ENCODE measurements at regions not wholly inside any gene's neighbourhood (a gene's known extent, or its start where the extent isn't known, plus 50 kb on each side); places are given as distances from the start of the nearest gene placed in this dataset.
"Not testable (repeated sequence)": the region's sequence is repeated elsewhere in the genome, so short reads cannot be mapped to it uniquely, and the experiment has no call there.

DNA sequence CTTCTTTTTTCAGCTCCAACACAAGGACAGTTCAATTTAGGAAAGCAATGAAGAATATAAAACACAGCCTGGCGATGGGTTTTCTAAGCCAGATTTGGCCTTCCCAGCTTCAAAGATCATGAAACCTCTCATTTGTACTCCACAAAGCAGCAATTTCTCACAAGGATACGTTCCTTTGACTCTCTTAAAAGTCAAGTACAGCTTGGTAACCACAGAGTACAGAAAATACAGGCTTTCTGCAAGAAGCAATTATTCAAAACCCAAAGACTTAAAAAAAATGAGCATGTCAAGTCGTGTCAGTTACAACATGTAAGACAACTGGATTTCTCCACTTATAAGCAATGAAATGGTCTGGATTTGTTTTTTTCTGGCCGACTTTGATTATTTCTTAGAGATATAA is 321.4 kb downstream of the FGFR2 start:
- DNase-seq = no peak
- no peak overlapping the region for H3K4me3 ChIP-seq (ENCODE audit: control extremely low read depth in 1 of 5, extremely low read depth in 1 of 5, insufficient read depth in 1 of 5, low read depth in 2 of 5, low read length in 4 of 5)
- Mint-ChIP-seq H3K27me3 (no peaks in the 10 kb centered on the region), H3K27ac (no peak overlapping the region), H3K4me3 (no peak overlapping the region), H3K4me1 (no peaks in the 10 kb centered on the region), H3K9me3 (ENCODE audit: insufficient read depth) (peaks cover 5% of the 10 kb centered on the region)
- H4K20me1 ChIP-seq (ENCODE audit: control insufficient read depth, insufficient read depth, low read length, poor library complexity, severe bottlenecking) = no peaks in the 10 kb centered on the region
- H3K27ac ChIP-seq (ENCODE audit: low read length in 2 of 2) = no peak overlapping the region
- H3K4me2 ChIP-seq (replicated peaks; ENCODE audit: low read depth, low read length, poor library complexity, severe bottlenecking) = no peak overlapping the region
- TF ChIP-seq, protein P1, sequence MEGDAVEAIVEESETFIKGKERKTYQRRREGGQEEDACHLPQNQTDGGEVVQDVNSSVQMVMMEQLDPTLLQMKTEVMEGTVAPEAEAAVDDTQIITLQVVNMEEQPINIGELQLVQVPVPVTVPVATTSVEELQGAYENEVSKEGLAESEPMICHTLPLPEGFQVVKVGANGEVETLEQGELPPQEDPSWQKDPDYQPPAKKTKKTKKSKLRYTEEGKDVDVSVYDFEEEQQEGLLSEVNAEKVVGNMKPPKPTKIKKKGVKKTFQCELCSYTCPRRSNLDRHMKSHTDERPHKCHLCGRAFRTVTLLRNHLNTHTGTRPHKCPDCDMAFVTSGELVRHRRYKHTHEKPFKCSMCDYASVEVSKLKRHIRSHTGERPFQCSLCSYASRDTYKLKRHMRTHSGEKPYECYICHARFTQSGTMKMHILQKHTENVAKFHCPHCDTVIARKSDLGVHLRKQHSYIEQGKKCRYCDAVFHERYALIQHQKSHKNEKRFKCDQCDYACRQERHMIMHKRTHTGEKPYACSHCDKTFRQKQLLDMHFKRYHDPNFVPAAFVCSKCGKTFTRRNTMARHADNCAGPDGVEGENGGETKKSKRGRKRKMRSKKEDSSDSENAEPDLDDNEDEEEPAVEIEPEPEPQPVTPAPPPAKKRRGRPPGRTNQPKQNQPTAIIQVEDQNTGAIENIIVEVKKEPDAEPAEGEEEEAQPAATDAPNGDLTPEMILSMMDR (IDR thresholded peaks at IDR 0.05) = no peak
- no peak for TF ChIP-seq EZH2 (IDR thresholded peaks at IDR 0.05; ENCODE audit: borderline replicate concordance, insufficient read depth, low read depth, low read length, poor library complexity, severe bottlenecking)
- H3K36me3 ChIP-seq (replicated peaks in 1 of 2; ENCODE audit: control extremely low read depth in 1 of 2, control insufficient read depth in 1 of 2, extremely low read depth in 1 of 2, insufficient read depth in 2 of 2, low read length in 1 of 2) = no peaks in the 10 kb centered on the region
- H2AFZ ChIP-seq (ENCODE audit: insufficient read depth, low read depth, low read length, poor library complexity, severe bottlenecking) = no peak overlapping the region
- ATAC-seq (ENCODE audit: low read depth) = no peak
- POLR2A ChIA-PET = no interaction called here
- H3K27me3 ChIP-seq (replicated peaks in 1 of 4; ENCODE audit: control extremely low read depth in 1 of 4, control insufficient read depth in 3 of 4, insufficient read depth in 4 of 4, low read length in 3 of 4) = no peaks in the 10 kb centered on the region
- peaks cover 0 to 7% (median 0%) of the 10 kb centered on the region in 3 donors for H3K9me3 ChIP-seq (ENCODE audit: control extremely low read depth in 1 of 3, control insufficient read depth in 2 of 3, insufficient read depth in 1 of 3, low read length in 2 of 3)
- CTCF ChIA-PET = no interaction called here
- H3K79me2 ChIP-seq (ENCODE audit: control insufficient read depth, insufficient read depth, low read length) = no peaks in the 10 kb centered on the region
- H3K9ac ChIP-seq (ENCODE audit: low read length) = no peak overlapping the region
- WGBS (ENCODE audit: insufficient coverage) = 75% methylated on average over 2 of the region's 4 CpGs
- intact Hi-C loops (cut with micrococcal nuclease) = no loop called here
- no peaks in the 10 kb centered on the region for H3K4me1 ChIP-seq (ENCODE audit: control insufficient read depth in 2 of 2, insufficient read depth in 2 of 2, low read length in 2 of 2)

DNA sequence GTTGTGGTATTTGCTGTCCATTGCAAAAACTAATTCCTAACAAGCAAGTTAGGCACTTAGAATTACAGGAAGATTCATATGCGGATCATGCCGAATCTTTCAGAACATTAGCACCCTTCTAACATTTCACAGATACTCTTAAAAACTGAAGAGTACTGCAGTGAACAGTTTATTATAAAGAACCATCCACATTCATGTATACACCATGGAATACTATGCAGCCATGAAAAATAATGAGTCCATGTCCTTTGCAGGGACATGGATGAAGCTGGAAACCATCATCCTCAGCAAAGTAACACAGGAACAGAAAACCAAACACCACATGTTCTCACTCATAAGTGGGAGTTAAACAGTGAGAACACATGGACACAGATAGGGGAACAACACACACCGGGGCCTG is 319.9 kb downstream of the FGFR2 start:
- DNase-seq; H3K27ac Mint-ChIP-seq; H3K9ac ChIP-seq (ENCODE audit: low read length); H3K9me3 Mint-ChIP-seq (ENCODE audit: insufficient read depth); ATAC-seq (ENCODE audit: low read depth); intact Hi-C loops (cut with micrococcal nuclease); H3K27me3 ChIP-seq (replicated peaks in 1 of 4; ENCODE audit: control extremely low read depth in 1 of 4, control insufficient read depth in 3 of 4, insufficient read depth in 4 of 4, low read length in 3 of 4); H3K36me3 ChIP-seq (replicated peaks in 1 of 2; ENCODE audit: control extremely low read depth in 1 of 2, control insufficient read depth in 1 of 2, extremely low read depth in 1 of 2, insufficient read depth in 2 of 2, low read length in 1 of 2); H2AFZ ChIP-seq (ENCODE audit: insufficient read depth, low read depth, low read length, poor library complexity, severe bottlenecking); H3K4me3 ChIP-seq (ENCODE audit: control extremely low read depth in 1 of 5, extremely low read depth in 1 of 5, insufficient read depth in 1 of 5, low read depth in 2 of 5, low read length in 4 of 5); H3K4me3 Mint-ChIP-seq; H3K4me1 Mint-ChIP-seq; H3K79me2 ChIP-seq (ENCODE audit: control insufficient read depth, insufficient read depth, low read length); H3K9me3 ChIP-seq (ENCODE audit: control extremely low read depth in 1 of 3, control insufficient read depth in 2 of 3, insufficient read depth in 1 of 3, low read length in 2 of 3); H4K20me1 ChIP-seq (ENCODE audit: control insufficient read depth, insufficient read depth, low read length, poor library complexity, severe bottlenecking); H3K27ac ChIP-seq (ENCODE audit: low read length in 2 of 2); POLR2A ChIA-PET; H3K27me3 Mint-ChIP-seq; H3K4me2 ChIP-seq (replicated peaks; ENCODE audit: low read depth, low read length, poor library complexity, severe bottlenecking); H3K4me1 ChIP-seq (ENCODE audit: control insufficient read depth in 2 of 2, insufficient read depth in 2 of 2, low read length in 2 of 2); CTCF ChIA-PET: not testable (repeated sequence)
- WGBS (ENCODE audit: insufficient coverage) = no CpG with 5 or more reads among the region's 3 CpGs

All from B cell (primary cell).